K562 (cell line): ENCODE measurements at regions not wholly inside any gene's neighbourhood (a gene's known extent, or its start where the extent isn't known, plus 50 kb on each side); places are given as distances from the start of the nearest gene placed in this dataset.

Experiments
- ATAC-seq: fragments of 200-7000 bp; cut with Tn5 transposase; 3 replicates; pipeline ENCODE4 v1.9.1; 2020; ENCODE audit warnings: moderate library complexity
- BruUV-seq: library from RNA; stranded (reverse); fragments of 400-500 nt; replicated peaks from 2 replicates; lab custom pipeline; 2021; lab: Mats Ljungman, UMichigan
- CTCF ChIA-PET: fragments of 300-600 bp; formaldehyde crosslinking; extraction: SDS; loops from one replicate; lab custom pipeline; 2021; ENCODE audit warnings: low intra/inter-chr PET ratio; lab: Yijun Ruan, JAX
- POLR2A ChIA-PET: fragments of 300-600, 350-650 bp; sonication (Branson Sonifier 250); formaldehyde crosslinking; extraction: SDS; loops from one replicate; lab custom pipeline; 2021; ENCODE audit warnings: antibody characterized with exemption, inconsistent platforms; lab: Yijun Ruan, JAX
- DNase-seq, 4 experiments: peaks; one replicate each; pipeline versions ENCODE4 v3.0.0 to v3.0.0-alpha.2; 2011 to 2018; ENCODE audit warnings: low spot score in 3 of 4, mixed read lengths in 3 of 4; ENCODE audit errors: extremely low read depth in 1 of 4
- FAIRE-seq: peaks from 2 replicates; lab custom pipeline; 2011; peaks lifted over from hg19 to GRCh38; lab: Jason Lieb, UNC
- H2AFZ ChIP-seq: 2 replicates; pipeline ENCODE4 v1.6.0; 2011; ENCODE audit warnings: low read depth, low read length, control low read depth, inconsistent platforms
- H3K27ac ChIP-seq: fragments of 200-600 bp; 3 replicates; pipeline ENCODE4 v1.8.0; 2011; ENCODE audit warnings: low read depth, mild to moderate bottlenecking, control low read depth, inconsistent platforms, low read length, moderate library complexity, mixed read lengths; ENCODE audit errors: extremely low read depth
- H3K27me3 ChIP-seq, 2 experiments: fragments of 300-600 bp in 1 of 2; 2 replicates in 1 of 2; 3 replicates in 1 of 2; pipeline versions ENCODE4 v1.6.0 to v1.8.0; 2011; ENCODE audit warnings: inconsistent platforms in 2 of 2, low read length in 2 of 2, mild to moderate bottlenecking in 1 of 2, mixed read lengths in 1 of 2, moderate library complexity in 1 of 2; ENCODE audit not compliant: control insufficient read depth in 2 of 2, insufficient read depth in 2 of 2
- H3K36me3 ChIP-seq: fragments of 300-600 bp; 3 replicates; pipeline ENCODE4 v1.8.0; 2011; ENCODE audit warnings: mild to moderate bottlenecking, low read length, inconsistent platforms; ENCODE audit not compliant: control insufficient read depth, insufficient read depth
- H3K4me1 ChIP-seq, 2 experiments: fragments of 200-600 bp in 1 of 2; replicated peaks in 1 of 2; 2 replicates in 1 of 2; 3 replicates in 1 of 2; pipeline versions ENCODE4 v1.5.1 to v1.8.0; 2011; ENCODE audit warnings: inconsistent platforms in 2 of 2, low read length in 2 of 2, mild to moderate bottlenecking in 1 of 2, mixed read lengths in 1 of 2, moderate library complexity in 1 of 2; ENCODE audit not compliant: control insufficient read depth in 2 of 2, insufficient read depth in 2 of 2
- H3K4me2 ChIP-seq: 2 replicates; pipeline ENCODE4 v1.6.1; 2011; ENCODE audit warnings: low read length, control low read depth, inconsistent platforms, mixed read lengths; ENCODE audit not compliant: insufficient read depth
- H3K4me3 ChIP-seq: fragments of 200-600 bp; sonication (generic), shearing (Covaris generic); 2 replicates; pipeline ENCODE4 v1.5.1; 2016; ENCODE audit warnings: control low read depth, inconsistent platforms
- H3K79me2 ChIP-seq: fragments of 200-600 bp; 3 replicates; pipeline ENCODE4 v1.8.0; 2011; ENCODE audit warnings: low read length, inconsistent platforms; ENCODE audit not compliant: control insufficient read depth, insufficient read depth
- H3K9ac ChIP-seq, 2 experiments: 2 replicates each; pipeline versions ENCODE4 v1.6.0 to v1.6.1; 2011; ENCODE audit warnings: low read depth in 2 of 2, low read length in 2 of 2, control low read depth in 1 of 2, inconsistent platforms in 1 of 2, mild to moderate bottlenecking in 1 of 2, mixed read lengths in 1 of 2; ENCODE audit not compliant: insufficient read depth in 1 of 2
- H3K9me1 ChIP-seq: one replicate; pipeline ENCODE4 v1.6.0; 2011; ENCODE audit warnings: inconsistent platforms, mild to moderate bottlenecking, low read length, moderate library complexity; ENCODE audit not compliant: control insufficient read depth, insufficient read depth
- H3K9me3 ChIP-seq: replicated peaks from 2 replicates; pipeline ENCODE4 v1.5.1; 2011; ENCODE audit warnings: low read depth, low read length, inconsistent platforms; ENCODE audit not compliant: control insufficient read depth, insufficient read depth
- H4K20me1 ChIP-seq: replicated peaks from 2 replicates; pipeline ENCODE4 v1.6.1; 2011; ENCODE audit warnings: low read length, inconsistent platforms, mixed read lengths; ENCODE audit not compliant: control insufficient read depth, insufficient read depth
- ID3 ChIP-seq, 2 experiments: fragments of 250-450 bp in 1 of 2; fragments of 450-650 bp in 1 of 2; sonication (Bioruptor Pico) in 1 of 2; IDR thresholded peaks; 2 replicates each; pipeline versions ENCODE4 v1.6.1 to v1.8.0; 2016 to 2021; ENCODE audit warnings: mild to moderate bottlenecking in 2 of 2, moderate library complexity in 2 of 2, missing compliant biosample characterization in 1 of 2, missing genetic modification characterization in 1 of 2
- SRSF7 ChIP-seq: fragments of 200-400 bp; formaldehyde crosslinking; optimal IDR thresholded peaks from 2 replicates; pipeline ENCODE3; 2017; ENCODE audit warnings: mild to moderate bottlenecking, low read depth, low read length
- ZNF253 ChIP-seq: fragments of 250-450 bp; sonication (Bioruptor Pico); conservative IDR thresholded peaks from 2 replicates; pipeline ENCODE4 v1.6.1; 2021; ENCODE audit warnings: mild to moderate bottlenecking
- ZNF699 ChIP-seq: fragments of 250-450 bp; sonication (Bioruptor Pico); IDR thresholded peaks from 2 replicates; pipeline ENCODE4 v1.8.0; 2021; ENCODE audit warnings: mild to moderate bottlenecking, moderate library complexity; ENCODE audit not compliant: insufficient replicate concordance
- WGBS: fragments of 100-300 bp; shearing (Covaris generic); methylation state at CpG from one replicate; pipeline ENCODE4 v1.1.6; 2016; ENCODE audit warnings: low coverage, mixed read lengths; ENCODE audit not compliant: insufficient coverage; ENCODE audit errors: missing lambda C conversion rate; 5-methylcytosine and 5-hydroxymethylcytosine counted together
- in situ Hi-C: fragments of 300-500 bp; cut with MboI; formaldehyde crosslinking; loops from 4 replicates; pipeline ENCODE4 v1.15.0; 2018; ENCODE audit warnings: inconsistent platforms, mixed read lengths
- intact Hi-C: fragments of 100-400 bp; cut with micrococcal nuclease; formaldehyde crosslinking; loops from 2 replicates; pipeline ENCODE4 v1.14.2; 2022
- TF ChIP-seq, protein P1 (sequence below): sonication (generic); formaldehyde crosslinking; IDR thresholded peaks from 2 replicates; pipeline ENCODE4 v1.8.0; 2022; ENCODE audit warnings: missing genetic modification reagents, mild to moderate bottlenecking, borderline replicate concordance

DNA sequence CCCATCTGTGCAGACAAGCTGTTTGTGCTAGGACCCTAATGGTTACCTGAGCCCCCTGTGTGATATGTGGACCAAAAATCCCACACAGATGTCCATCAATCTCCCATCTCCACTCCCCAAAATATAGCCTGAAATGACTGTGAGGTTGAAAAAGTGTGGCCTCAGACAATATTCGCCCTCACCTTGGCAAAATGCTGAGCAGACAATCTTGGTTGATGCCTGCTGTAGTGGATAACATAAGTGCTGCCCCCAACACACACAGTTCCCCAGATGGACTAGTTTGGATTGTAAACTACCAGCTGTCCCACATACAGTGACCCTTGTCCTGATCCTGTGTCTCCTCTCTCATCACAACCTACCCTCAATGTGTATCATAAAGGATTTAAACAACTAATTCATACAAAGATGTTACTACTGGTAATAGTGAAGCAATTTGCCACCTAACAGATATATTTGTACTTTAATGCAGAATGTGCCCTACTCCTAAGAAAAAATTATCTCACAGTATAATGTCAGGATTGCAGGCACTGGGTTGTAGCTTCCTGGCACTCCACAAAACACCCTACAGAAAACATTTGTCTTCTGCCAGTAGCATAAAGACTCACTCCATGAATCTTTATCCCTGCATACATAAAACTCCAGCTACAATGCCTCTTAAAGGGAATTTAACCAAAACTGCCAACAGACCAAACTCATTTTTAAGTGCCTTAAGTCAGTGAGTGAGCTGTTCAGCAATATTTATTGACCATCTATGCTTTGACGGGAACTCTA is 161.6 kb downstream of the FBXO15 start:
- ChIA-PET POLR2A (no interaction called here), CTCF (no interaction called here)
- Histone ChIP-seq H3K4me2 (no peak overlapping the region), H3K4me3 (no peak overlapping the region), H4K20me1 (no peaks in the 10 kb centered on the region), H3K9ac (no peak overlapping the region), H3K27me3 (no peaks in the 10 kb centered on the region), H3K79me2 (no peaks in the 10 kb centered on the region), H3K9me3 (no peaks in the 10 kb centered on the region), H3K36me3 (no peaks in the 10 kb centered on the region), H3K9me1 (no peaks in the 10 kb centered on the region), H3K27ac (no peak overlapping the region), H3K4me1 (no peaks in the 10 kb centered on the region), H2AFZ (no peak overlapping the region)
- in situ Hi-C loops (no loop called here), intact Hi-C loops (no loop called here)
- no peak for DNase-seq
- BruUV-seq = no TSS peak
- WGBS = 0% methylated on average over 2 of the region's 2 CpGs
- TF ChIP-seq ZNF699 (CRISPR knock-in tag) (no peak), SRSF7 (no peak), ID3 (CRISPR knock-in tag; IDR thresholded peaks at IDR 0.05) (no peak), ID3 (tag; IDR thresholded peaks at IDR 0.05) (no peak), ZNF253 (no peak)
- TF ChIP-seq, protein P1, sequence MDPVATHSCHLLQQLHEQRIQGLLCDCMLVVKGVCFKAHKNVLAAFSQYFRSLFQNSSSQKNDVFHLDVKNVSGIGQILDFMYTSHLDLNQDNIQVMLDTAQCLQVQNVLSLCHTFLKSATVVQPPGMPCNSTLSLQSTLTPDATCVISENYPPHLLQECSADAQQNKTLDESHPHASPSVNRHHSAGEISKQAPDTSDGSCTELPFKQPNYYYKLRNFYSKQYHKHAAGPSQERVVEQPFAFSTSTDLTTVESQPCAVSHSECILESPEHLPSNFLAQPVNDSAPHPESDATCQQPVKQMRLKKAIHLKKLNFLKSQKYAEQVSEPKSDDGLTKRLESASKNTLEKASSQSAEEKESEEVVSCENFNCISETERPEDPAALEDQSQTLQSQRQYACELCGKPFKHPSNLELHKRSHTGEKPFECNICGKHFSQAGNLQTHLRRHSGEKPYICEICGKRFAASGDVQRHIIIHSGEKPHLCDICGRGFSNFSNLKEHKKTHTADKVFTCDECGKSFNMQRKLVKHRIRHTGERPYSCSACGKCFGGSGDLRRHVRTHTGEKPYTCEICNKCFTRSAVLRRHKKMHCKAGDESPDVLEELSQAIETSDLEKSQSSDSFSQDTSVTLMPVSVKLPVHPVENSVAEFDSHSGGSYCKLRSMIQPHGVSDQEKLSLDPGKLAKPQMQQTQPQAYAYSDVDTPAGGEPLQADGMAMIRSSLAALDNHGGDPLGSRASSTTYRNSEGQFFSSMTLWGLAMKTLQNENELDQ (CRISPR knock-in tag) = no peak
- ATAC-seq = no peak
- FAIRE-seq = no peak
